ENCODE measurements at regions not wholly inside any gene's neighbourhood (a gene's known extent, or its start where the extent isn't known, plus 50 kb on each side); places are given as distances from the start of the nearest gene placed in this dataset.

- TF ChIP-seq POLR2AphosphoS5 (IDR thresholded peaks at IDR 0.05; ENCODE audit: borderline replicate concordance, low read depth, low read length) (no peak), EZH2 (IDR thresholded peaks at IDR 0.05) (no peak)
Observed at GRCh38 chr22:49297286-49297870, 530.3 kb downstream of the BRD1 start.
